HS-27A (cell line): ENCODE measurements at regions not wholly inside any gene's neighbourhood (a gene's known extent, or its start where the extent isn't known, plus 50 kb on each side); places are given as distances from the start of the nearest gene placed in this dataset.

ENCODE experiments used
- DNase-seq: peaks from one replicate; pipeline ENCODE4 v3.0.0-alpha.2; 2012; ENCODE audit warnings: low read depth, missing footprints

DNA sequence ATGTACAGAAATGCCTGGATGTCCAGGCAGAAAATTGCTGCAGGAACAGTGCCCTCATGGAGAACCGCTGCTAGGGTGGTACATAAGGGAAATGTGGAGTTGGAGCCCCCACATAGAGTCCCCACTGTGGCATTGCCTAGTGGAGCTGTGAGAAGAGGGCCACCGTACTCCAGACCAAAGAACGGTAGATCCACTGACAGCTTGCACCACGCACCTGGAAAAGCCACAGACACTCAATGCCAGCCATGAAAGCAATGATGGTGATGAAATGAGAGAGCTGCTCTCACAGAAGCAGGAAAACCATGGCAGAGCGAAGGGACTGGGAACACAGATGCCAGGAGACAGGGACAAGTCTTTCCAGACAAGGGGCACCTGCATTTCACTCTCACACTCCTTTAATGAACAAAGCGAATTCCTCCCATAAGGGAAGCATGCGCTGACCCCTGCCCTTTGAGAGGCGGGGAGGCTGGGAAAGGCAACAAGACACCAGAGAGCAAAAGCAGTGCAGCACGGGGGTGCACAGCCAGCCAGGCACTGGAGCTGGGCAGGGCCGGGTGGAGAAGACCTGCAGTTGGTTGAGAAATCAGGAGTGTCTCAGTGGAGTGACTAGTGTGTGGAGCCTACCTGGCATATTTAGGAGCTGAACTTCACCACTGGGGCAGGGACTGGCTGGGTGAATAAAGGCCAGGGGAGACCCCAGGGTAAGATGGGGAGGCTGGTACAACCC lies 1025.2 kb downstream of the TBC1D22A start:
- no peak for DNase-seq

DNA sequence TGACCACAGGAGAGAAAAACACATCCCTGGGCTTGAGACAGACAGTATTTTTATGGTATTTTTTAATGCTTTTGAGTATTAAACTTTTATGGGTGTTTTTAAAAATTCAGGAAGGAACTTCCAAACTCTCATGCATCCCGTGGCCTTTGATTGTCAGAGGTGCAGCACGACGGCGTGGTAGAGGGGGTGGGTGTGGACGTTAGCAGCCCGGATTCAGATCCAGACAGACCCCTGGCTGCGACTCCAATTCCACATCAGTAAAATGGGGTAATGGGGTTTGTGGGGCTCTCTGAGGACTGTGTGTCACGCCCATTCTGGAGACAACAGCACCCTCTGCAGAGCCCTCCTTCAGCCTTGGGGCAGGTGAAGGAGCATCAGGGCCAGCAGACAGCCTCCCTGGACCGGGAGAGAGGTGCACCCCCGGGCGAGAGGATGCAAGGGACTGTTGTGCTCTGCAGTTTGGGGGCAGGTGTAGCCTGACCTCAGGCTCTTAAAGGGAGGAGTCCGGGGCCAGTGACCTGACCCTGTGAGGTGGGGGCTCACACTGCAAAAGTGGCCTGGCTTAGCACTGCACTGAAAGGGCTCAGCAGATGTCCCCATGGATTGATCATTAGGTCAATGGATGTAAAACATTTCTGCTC lies 1024.3 kb downstream of the TBC1D22A start:
- no peak for DNase-seq

DNA sequence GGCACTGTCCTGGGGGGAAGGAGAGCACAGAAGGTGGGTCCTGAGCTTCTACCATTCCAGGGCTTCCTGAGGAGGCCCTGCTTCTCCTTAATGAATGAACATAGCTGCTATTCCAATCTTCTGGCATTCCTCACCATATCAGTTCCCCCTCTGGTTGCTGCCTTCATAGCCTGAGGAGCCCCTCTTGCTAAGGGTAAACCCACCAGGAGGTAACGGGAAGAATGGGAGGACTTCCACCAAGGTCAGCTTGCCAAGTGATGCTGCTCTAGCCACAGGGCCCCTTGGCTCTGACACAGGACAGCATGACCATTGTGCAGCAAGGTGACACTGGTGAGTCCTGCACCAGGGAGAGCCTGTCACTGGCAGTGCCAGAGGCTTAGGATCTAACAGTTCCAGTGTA lies 1022.5 kb downstream of the TBC1D22A start:
- DNase-seq: no peak

DNA sequence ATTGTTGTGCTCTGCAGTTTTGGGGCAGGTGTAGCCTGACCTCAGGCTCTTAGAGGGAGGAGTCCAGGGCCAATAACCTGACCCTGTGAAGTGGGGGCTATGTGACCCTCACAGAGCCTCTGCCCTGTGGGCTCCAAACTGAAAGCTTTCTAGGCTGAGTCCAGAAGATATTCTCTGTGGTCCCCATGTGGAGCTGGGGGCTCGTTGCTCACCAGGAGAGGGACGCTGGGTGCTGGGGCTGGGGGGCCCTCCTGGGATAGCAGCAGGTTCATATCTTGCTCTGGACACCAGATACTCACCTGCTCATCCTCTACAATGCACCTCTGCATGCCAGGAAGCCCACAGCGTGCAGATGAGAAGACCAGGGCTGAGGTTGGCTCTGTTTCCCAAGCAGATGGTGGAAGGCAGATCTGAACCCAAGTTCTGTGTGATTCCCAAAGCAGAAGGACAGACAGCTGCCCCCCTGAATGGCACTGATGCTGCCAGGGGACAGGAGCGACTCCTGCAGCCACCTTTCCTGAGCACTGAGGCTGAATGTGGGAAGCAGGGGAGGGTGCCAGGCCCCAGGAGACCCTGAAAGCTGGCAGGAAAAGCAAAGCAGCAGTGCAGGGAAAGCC lies 1022.0 kb downstream of the TBC1D22A start:
- DNase-seq: no peak

DNA sequence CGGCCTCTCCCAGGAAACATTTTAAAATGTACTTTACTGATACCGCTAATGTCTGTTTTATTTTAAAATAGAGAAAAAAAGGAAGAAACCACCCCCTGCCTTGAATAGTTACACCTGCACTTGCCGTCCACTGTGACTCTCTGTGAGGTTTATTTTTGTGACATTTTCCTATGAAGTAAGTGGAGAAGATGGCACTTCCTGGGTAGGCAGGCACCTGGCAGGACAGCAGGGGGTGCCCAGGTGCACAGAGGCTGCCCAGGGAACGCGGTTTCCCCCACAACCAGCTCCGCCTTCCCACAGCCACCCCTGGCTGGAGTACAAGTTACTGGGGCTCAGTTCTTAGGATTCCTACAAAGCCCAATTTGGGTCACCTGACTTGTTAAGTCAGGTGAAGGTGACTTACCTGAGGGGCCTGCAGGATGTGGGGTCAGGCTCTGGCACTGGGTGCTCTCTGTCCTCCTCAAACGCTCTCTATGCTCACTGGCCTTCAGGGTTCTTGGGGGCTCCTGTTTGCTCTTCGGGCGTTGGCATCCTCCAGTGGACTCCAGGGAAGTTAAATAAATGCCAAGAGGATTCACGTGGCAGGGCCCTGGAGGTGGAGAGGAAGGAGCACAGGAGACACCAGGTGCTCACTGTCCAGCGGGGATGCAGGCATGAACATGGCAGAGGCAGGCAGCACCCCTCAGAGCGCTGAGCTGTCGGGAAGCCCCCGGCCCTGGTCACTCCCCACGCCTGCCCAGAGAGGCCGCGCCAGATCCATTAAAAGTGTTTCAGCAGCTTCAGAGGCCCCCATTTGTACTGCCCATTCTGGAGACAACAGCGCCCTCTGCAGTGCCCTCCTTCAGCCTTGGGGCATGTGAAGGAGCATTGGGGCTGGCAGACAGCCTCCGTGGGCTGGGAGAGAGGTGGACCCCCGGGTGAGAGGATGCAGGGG lies 1021.2 kb downstream of the TBC1D22A start:
- no peak for DNase-seq

DNA sequence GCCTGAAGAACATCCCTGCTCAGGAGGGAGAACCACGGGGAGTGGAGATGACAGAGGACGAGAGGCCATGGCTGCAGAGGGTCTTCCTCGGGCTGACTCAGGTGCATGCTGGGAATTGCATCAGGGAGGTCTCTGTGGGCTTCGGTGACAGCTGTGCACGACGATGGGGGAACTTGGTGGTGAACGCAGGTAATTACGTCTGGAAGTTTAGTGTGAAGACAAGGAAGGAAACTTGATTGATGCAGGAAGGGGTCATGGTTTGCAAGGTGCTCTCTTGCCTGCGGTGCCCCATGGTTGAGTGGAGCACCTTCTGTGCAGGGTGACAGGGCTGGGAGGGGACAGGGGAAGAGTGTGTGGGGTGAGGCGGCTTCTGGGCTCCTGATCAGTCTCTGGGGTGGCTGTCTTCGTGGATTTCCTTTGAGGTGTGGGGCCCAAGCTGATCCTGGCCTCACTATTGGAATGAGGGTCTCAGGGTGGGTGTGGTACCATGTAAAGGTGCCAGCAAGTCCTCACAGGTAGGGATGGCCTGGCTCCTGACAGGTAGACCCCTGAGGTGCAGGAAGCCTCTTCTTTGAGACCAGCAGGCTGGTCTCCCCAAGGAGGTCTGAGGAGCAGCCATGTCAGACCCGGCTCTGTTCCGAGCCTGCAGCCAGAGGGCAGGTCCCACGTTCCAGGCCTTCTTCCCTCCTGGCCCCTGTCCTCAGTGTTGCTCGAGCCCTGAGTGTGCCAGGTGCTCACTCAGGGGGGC lies 1020.1 kb downstream of the TBC1D22A start:
- DNase-seq: no peak

DNA sequence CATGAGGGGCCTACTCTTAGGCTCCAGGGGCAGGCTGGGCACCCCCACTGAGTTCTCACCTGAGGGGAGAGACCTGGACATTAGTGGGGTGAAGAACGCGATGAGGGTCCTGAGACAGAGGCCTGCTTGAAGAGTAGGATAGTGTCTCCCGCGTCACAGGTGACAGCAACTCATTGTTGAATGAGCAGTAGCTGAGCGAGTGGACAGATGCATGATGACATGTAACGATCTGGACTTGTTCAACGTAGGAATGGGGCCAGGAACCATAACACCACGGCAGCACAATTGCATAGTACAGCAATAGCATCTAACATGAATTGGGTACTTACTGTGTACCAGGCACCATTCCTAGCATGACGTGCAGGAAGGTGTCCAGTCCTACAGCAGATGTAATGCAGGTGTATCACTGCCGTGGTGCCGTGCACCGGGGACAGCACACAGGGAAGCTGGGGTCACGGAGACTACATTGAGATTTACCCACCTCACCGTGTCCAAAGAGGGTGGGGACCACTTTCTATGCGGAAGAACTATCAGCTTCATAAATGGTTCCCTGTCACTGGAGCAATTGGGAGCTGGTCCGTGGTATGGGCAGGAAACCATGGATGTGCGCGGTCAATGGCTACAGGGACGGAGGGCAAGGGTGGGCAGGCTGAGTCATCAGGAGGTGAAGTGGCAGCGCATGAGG lies 1019.1 kb downstream of the TBC1D22A start:
- DNase-seq: no peak

DNA sequence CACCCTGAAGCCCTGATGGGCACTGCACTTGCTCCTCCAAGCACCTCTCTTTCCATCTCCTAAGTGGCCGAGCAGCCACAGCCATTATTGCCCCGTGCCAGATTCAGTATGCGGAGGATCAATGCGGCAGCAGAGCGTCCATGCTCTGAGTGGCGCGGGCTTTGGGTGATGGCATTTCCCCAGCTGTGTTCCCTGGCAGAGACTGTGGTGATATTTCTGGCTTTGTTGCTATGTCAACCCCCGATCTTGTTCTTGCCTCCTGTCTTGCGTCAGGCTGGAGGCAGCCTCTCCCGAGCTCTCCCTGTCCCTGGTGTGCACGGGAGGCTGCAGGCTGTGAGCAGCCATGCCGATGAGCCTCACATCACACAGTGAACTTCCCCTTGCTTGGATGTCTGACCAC lies 1018.6 kb downstream of the TBC1D22A start:
- DNase-seq: no peak

DNA sequence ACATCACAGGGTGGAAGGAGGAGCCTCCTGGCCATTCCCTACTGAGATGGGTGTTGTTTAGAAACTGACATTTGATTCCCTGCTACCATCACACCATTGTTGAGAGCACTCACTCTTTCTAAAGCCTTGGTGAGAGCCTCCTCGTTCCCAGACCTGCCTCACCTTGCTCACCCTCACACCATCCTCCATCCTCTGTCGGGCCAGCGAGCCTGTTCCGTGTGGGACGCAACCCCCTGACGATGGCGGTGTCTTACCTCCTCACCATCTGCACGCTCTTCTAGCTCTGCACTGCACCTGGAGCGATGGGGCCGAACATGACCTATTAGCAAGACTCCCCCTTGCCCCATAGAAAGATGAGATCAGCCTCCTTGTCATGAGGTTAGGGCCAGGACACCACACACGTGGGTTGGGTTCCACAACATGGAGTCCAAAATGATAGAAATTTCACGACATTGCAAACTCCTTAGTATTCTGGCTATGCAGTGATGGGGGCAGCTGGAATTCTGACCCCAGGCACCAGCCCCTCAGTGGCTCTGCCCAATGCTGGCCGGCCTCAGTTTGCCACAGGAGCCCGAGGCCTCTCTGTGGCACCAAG lies 1017.9 kb downstream of the TBC1D22A start:
- DNase-seq: no peak

DNA sequence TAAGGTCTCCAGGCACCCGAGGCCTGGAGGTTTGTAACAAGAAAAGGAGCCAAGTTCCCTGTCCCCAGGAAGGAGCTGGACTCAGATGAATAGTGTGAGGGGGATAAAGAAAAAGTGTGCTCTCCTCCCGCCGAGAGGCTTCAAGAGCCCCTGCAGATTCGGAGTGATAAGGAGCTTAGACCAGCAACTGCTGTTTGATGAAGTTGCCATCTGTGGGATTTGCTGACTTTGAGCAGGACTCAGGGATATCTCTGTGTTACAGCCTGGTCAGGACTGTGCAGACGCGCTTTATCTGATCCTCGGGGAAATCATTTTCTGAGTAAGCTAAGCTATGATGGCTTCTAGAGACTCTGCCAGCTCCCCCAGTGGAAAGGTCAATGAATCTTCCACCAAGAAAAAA lies 1017.0 kb downstream of the TBC1D22A start:
- DNase-seq: no peak

DNA sequence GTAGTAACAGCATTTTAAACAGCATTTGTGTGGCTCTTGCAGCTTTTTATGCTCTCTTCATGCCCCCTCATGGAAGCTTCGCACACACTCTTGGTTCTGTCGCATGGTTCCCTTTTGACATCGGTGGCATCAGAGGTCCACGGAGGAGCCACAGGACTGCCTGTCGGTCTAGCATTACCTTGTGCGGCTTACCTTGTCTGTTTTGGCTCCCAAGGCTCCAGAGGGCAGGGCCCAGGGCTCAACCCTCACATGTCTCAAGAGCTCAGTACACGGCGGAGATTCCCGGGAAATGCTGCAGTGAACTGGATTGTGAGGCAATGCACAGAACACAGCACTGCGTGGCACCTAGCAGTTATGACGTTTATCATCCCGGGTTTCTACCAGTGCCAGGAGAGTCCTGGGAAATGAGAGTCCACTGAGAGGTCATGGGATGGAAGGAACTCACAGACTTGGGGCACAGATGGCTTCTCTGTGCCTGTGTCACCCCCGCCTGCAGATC lies 1015.8 kb downstream of the TBC1D22A start:
- DNase-seq: no peak

DNA sequence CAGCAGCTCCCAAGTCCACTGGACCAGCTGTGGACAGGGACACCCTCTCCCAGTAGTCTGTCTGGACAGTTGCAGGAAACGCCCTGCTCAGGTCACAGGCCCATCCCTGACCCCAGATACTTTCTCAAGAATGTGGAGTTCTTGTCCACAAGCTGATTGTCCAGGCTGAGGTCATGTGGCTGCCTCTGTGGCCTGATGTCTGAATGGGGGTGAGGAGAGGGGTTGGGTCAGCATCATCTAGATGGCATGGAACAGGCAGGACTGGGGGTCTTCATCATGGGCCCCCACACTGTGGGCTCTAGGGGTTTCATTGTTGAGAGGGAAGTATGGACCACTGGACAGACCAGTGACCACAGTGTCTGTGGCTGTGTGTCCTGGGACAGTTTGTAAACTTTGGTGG lies 1015.0 kb downstream of the TBC1D22A start:
- DNase-seq: no peak

DNA sequence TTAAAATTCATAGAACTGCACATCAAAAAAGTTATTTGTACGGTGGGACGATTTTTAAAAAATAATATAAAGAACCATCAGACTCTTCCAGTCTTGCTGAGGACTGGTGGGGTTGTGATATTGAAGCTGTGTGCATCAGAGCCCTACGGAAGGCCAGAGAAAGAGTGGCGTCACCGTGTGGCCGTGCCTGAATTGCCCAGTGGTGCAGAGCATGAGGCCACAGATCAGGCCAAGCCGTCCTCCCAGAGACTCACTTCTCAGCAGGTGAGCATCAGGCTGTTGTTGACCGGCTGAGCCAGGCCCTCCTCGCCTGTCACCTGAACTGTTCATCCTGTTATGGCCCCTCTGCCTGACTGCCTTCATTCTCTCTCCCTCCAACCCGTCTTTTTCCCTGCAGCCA lies 1013.9 kb downstream of the TBC1D22A start:
- no peak for DNase-seq

DNA sequence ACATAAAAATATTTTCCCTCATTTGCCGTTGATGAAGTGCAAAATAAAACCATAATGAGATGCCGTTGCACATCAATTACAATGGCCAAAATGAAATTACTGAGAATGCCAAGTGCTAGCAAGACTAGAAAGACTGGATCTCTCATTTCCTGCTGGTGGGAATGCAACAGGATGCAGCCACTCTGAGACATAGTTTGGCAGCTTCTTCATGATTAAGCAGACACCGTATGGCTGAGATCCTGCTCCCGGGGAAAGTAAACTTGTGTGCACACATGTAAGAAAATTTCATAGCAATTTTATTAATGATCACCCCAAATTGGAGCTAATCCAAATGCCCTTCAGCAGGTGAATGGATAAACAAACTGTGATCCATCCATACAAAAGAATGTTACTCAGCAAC lies 1013.2 kb downstream of the TBC1D22A start:
- no peak for DNase-seq

DNA sequence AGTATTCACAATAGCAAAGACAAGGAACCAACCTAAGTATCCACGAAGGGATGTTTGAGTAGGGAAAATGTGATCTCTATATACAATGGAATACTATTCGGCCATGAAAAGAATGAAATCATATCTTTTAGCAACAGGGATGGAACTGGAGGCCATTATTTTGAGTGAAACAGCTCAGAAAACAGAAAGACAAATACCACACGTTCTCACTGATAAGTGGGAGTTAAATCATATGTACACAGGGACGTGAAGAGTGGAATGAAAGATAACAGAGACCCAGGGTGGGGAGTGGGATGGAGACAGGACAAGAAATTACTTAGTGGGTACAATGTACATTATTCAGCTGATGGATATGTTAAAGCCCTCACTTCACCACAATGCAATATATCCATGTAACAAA lies 1012.7 kb downstream of the TBC1D22A start:
- no peak for DNase-seq

DNA sequence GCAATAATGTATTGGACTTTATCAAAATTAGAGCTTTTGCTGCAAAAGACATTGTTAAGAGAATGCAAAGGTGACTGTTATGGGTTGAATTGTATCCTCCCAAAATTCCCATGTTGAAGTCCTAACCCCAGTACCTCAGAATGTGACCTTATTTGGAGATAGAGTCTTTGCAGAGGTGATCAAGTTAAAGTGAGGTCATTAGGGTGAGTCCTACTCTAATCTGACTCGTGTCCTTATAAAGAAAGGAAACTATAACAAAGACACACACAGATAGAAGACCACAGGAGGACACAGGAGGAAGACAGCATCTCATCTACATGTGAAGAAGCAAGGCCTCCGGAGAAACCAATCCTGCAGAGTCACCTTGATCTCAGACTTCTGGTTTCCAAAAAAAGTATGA lies 1011.2 kb downstream of the TBC1D22A start:
- no peak for DNase-seq

DNA sequence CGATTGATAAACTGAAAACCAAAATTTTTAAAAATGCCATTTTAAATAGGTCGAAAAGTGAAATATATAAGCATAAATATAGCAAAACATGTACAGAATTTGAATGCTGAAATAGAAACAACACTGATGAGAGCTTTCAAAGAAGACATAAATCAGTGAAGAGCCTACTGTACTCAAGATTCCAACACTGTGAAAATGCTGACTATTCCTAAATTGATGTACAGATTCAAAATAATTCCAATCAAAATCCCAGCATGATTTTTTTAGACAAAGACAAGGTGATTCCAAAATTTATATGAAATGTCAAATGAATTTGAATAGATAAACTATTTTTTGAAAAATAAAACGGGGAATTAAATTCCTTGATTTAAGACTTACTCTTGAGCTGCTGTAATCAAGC lies 1010.4 kb downstream of the TBC1D22A start:
- no peak for DNase-seq

DNA sequence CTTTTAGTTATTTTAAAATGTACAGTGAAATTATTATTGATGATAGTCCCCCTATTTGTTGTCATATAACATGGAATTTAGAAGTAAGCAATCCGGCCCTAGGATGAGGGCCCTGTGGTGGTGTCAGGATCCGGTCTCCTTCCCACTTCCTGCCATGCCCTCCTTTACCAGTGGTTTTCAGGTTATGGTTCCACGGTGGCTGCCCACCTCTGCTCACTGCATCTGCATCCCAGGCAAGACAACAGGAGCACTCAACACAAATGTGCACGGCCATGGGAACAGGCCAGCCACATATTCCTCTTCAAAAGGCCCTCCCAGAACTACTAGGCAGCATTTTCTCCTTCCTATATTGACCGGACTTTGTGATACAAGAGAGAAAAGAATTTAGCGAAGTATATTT lies 1007.2 kb downstream of the TBC1D22A start:
- no peak for DNase-seq

DNA sequence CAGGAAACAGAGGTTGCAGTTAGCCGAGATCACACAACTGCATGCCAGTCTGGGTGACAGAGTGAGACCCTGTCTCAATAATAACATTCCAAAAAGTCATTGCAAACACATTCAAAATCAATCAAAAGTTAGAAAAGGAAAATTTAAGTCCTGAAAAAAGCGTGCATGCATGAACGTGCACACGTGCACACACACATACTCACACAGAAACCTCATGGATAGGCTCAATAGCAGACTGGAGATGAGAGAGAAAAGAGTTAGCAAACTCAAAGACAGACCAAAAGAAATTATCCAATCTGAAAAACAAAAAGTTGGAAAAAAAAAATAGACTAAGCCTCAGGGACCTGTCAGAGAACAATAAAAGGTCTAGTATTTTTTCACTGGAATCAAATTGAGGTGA lies 1005.6 kb downstream of the TBC1D22A start:
- DNase-seq: no peak

DNA sequence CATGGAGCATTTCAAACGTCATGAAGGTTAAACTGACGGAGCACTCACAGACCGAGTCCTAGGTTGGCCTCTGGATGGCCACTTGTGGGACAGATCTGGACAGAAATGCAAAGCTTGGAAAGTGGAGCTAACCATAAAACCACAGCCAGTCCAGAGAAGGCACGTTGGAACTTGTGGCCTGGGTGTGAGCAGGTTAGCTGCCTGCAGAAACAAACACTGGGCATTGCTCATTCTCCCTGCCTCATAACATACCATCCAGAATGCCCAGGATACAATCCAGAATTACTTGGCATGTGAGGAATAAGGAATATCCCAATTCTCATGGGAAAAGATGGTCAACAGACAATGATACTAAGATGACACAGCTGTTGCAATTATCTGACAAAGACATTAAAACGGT lies 1005.0 kb downstream of the TBC1D22A start:
- no peak for DNase-seq

DNA sequence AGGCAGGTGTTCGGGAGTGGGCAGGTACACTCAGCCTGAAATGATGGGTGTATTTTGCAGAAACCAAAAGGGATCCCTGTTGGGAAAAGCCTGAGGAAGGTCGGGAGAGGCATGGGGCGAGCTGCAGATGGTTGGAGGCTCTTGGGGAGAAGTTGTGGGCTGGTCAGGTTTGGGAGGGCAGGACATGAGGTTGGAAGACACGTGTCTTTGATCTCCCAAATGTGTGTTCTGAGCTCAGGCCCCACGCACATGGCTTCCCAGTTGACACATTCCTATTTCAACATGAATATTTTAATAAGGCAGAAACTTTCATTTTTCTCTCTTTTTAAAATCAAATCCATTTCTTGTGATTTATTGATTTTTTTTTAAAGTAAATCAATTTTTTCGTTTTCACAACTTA lies 1003.3 kb downstream of the TBC1D22A start:
- no peak for DNase-seq
